Neural cell (in vitro differentiated cells): ENCODE measurements at regions not wholly inside any gene's neighbourhood (a gene's known extent, or its start where the extent isn't known, plus 50 kb on each side); places are given as distances from the start of the nearest gene placed in this dataset.

Experiments used
- H2AFZ ChIP-seq: fragments of 200-600, 300-800 bp; sonication (generic), shearing (Covaris generic); 2 replicates; pipeline ENCODE4 v1.6.0; 2014; ENCODE audit warnings: low read depth, mild to moderate bottlenecking, antibody characterized with exemption, low read length, moderate library complexity
- H3F3A ChIP-seq: fragments of 200-600 bp; shearing (Covaris generic); 2 replicates; pipeline ENCODE4 v1.6.1; 2016; ENCODE audit warnings: mild to moderate bottlenecking, moderate library complexity, mixed read lengths, antibody characterized with exemption, low read length; ENCODE audit not compliant: insufficient read depth, poor library complexity, severe bottlenecking
- H3K27ac ChIP-seq: fragments of 200-600, 300-800 bp; sonication (generic), shearing (Covaris generic); 2 replicates; pipeline ENCODE4 v1.5.1; 2014; ENCODE audit warnings: mild to moderate bottlenecking, low read length, moderate library complexity
- H3K27me3 ChIP-seq: fragments of 300-800, 200-600 bp; sonication (generic), shearing (Covaris generic); 2 replicates; pipeline ENCODE4 v1.6.0; 2014; ENCODE audit warnings: mild to moderate bottlenecking, low read depth, low read length, moderate library complexity; ENCODE audit not compliant: insufficient read depth
- H3K36me3 ChIP-seq: fragments of 300-800, 200-600 bp; sonication (generic), shearing (Covaris generic); 2 replicates; pipeline ENCODE4 v1.5.1; 2014; ENCODE audit warnings: mild to moderate bottlenecking, antibody characterized with exemption, low read length, moderate library complexity; ENCODE audit not compliant: insufficient read depth
- H3K4me2 ChIP-seq: fragments of 300-800, 200-600 bp; sonication (generic), shearing (Covaris generic); 2 replicates; pipeline ENCODE4 v1.6.0; 2014; ENCODE audit warnings: mild to moderate bottlenecking, low read length
- H3K4me3 ChIP-seq: fragments of 300-800, 200-600 bp; sonication (generic), shearing (Covaris generic); 2 replicates; pipeline ENCODE4 v1.5.1; 2014; ENCODE audit warnings: mild to moderate bottlenecking, low read length, moderate library complexity
- H3K79me2 ChIP-seq: fragments of 200-600 bp; shearing (Covaris generic); replicated peaks from 2 replicates; pipeline ENCODE4 v1.6.0; 2014; ENCODE audit warnings: mild to moderate bottlenecking, low read length, moderate library complexity; ENCODE audit not compliant: insufficient read depth
- H3K9ac ChIP-seq: fragments of 300-800, 200-600 bp; sonication (generic), shearing (Covaris generic); 2 replicates; pipeline ENCODE4 v1.6.1; 2016; ENCODE audit warnings: mild to moderate bottlenecking, low read length, mixed read lengths
- H3K9me2 ChIP-seq: fragments of 200-600 bp; shearing (Covaris generic); 2 replicates; pipeline ENCODE4 v1.6.1; 2016; ENCODE audit warnings: mild to moderate bottlenecking, low read length, mixed read lengths; ENCODE audit not compliant: insufficient read depth
- H3K9me3 ChIP-seq: fragments of 200-600, 300-800 bp; sonication (generic), shearing (Covaris generic); 2 replicates; pipeline ENCODE4 v1.6.1; 2016; ENCODE audit warnings: mild to moderate bottlenecking, mixed run types, low read length, moderate library complexity, mixed read lengths
- H4K20me1 ChIP-seq: fragments of 200-600 bp; shearing (Covaris generic); 2 replicates; pipeline ENCODE4 v1.6.1; 2016; ENCODE audit warnings: mild to moderate bottlenecking, mixed run types; ENCODE audit not compliant: insufficient read depth
- EP300 ChIP-seq: fragments of 450-650 bp; conservative IDR thresholded peaks from 2 replicates; pipeline ENCODE4 v1.6.1; 2014; ENCODE audit warnings: antibody characterized with exemption, mild to moderate bottlenecking, moderate library complexity; ENCODE audit not compliant: poor library complexity, severe bottlenecking
- EZH2 ChIP-seq: fragments of 200-600, 300-800 bp; shearing (Covaris generic), sonication (generic); IDR thresholded peaks from 2 replicates; pipeline ENCODE4 v1.6.1; 2014; ENCODE audit warnings: antibody characterized with exemption, low read length, borderline replicate concordance, mild to moderate bottlenecking; ENCODE audit not compliant: insufficient read depth, poor library complexity, severe bottlenecking
- MXI1 ChIP-seq: fragments of 450-650 bp; conservative IDR thresholded peaks from 2 replicates; pipeline ENCODE4 v1.6.1; 2014; ENCODE audit warnings: antibody characterized with exemption, mild to moderate bottlenecking; ENCODE audit not compliant: poor library complexity, severe bottlenecking
- POLR2AphosphoS5 ChIP-seq: IDR thresholded peaks from 2 replicates; pipeline ENCODE4 v1.6.1; 2012
- RAD21 ChIP-seq: fragments of 450-650 bp; conservative IDR thresholded peaks from 2 replicates; pipeline ENCODE4 v1.6.1; 2014; ENCODE audit warnings: antibody characterized with exemption, mild to moderate bottlenecking, moderate library complexity
- SMC3 ChIP-seq: fragments of 450-650 bp; conservative IDR thresholded peaks from 2 replicates; pipeline ENCODE4 v1.6.1; 2014; ENCODE audit warnings: antibody characterized with exemption, mild to moderate bottlenecking, moderate library complexity; ENCODE audit not compliant: poor library complexity
- TAF1 ChIP-seq: IDR thresholded peaks from 2 replicates; pipeline ENCODE4 v1.6.1; 2012; ENCODE audit warnings: low read depth
- TF ChIP-seq, protein P1 (sequence below): fragments of 450-650 bp; IDR thresholded peaks from 2 replicates; pipeline ENCODE4 v1.5.1; 2014; ENCODE audit warnings: antibody characterized with exemption, mild to moderate bottlenecking, moderate library complexity; ENCODE audit not compliant: poor library complexity, severe bottlenecking
- TF ChIP-seq, protein P2 (sequence below): IDR thresholded peaks from 2 replicates; pipeline ENCODE4 v1.6.1; 2012; ENCODE audit warnings: borderline replicate concordance

DNA sequence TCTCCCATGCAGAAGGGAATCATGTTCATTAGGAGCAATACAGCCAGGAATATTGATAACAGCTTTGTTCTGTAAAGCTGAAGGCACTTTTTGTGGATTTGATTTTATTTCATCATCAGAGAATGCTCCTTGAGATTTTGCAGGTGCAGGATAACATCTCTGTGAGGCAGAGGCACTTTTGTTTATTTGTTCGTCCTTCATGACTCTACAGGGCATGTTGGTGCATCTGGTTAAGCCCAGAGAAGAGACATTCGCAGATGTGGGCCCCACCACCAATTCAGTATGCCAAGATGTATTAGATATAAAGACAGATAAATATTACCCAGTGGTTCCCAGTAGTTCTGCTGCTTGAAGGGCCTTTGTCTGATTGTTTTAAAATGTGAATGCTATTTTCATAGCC lies 368.1 kb upstream of the SEMA6D start:
- TF ChIP-seq, protein P1, sequence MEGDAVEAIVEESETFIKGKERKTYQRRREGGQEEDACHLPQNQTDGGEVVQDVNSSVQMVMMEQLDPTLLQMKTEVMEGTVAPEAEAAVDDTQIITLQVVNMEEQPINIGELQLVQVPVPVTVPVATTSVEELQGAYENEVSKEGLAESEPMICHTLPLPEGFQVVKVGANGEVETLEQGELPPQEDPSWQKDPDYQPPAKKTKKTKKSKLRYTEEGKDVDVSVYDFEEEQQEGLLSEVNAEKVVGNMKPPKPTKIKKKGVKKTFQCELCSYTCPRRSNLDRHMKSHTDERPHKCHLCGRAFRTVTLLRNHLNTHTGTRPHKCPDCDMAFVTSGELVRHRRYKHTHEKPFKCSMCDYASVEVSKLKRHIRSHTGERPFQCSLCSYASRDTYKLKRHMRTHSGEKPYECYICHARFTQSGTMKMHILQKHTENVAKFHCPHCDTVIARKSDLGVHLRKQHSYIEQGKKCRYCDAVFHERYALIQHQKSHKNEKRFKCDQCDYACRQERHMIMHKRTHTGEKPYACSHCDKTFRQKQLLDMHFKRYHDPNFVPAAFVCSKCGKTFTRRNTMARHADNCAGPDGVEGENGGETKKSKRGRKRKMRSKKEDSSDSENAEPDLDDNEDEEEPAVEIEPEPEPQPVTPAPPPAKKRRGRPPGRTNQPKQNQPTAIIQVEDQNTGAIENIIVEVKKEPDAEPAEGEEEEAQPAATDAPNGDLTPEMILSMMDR: no peak
- TF ChIP-seq MXI1: no peak
- TF ChIP-seq, protein P2, sequence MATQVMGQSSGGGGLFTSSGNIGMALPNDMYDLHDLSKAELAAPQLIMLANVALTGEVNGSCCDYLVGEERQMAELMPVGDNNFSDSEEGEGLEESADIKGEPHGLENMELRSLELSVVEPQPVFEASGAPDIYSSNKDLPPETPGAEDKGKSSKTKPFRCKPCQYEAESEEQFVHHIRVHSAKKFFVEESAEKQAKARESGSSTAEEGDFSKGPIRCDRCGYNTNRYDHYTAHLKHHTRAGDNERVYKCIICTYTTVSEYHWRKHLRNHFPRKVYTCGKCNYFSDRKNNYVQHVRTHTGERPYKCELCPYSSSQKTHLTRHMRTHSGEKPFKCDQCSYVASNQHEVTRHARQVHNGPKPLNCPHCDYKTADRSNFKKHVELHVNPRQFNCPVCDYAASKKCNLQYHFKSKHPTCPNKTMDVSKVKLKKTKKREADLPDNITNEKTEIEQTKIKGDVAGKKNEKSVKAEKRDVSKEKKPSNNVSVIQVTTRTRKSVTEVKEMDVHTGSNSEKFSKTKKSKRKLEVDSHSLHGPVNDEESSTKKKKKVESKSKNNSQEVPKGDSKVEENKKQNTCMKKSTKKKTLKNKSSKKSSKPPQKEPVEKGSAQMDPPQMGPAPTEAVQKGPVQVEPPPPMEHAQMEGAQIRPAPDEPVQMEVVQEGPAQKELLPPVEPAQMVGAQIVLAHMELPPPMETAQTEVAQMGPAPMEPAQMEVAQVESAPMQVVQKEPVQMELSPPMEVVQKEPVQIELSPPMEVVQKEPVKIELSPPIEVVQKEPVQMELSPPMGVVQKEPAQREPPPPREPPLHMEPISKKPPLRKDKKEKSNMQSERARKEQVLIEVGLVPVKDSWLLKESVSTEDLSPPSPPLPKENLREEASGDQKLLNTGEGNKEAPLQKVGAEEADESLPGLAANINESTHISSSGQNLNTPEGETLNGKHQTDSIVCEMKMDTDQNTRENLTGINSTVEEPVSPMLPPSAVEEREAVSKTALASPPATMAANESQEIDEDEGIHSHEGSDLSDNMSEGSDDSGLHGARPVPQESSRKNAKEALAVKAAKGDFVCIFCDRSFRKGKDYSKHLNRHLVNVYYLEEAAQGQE: no peak
- no peak for TF ChIP-seq POLR2AphosphoS5
- no peak for TF ChIP-seq TAF1
- TF ChIP-seq EP300: no peak
- TF ChIP-seq RAD21: no peak
- TF ChIP-seq SMC3: no peak
- TF ChIP-seq EZH2: no peak
- no peaks in the 10 kb centered on the region for H4K20me1 ChIP-seq
- no peaks in the 10 kb centered on the region for H3K36me3 ChIP-seq

DNA sequence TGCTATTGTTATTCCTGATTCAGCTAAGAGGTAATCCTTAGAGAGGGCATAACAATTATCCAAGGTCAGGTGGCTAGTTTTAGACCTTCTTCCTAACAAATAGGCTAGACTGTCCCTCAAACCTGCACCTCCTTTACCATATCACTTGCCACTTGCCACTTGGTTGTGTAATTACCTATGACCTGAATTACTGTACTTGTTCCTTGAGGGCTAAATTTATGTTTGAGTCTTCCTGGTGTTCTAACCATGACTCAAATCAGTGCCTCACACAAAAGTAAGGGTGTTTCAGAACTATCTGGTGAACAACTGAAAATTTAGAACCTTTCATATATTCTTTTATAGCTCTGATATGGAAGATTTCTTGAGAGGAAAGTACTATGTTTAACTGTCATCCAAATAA lies 365.8 kb upstream of the SEMA6D start:
- TF ChIP-seq, protein P1: no peak
- TF ChIP-seq POLR2AphosphoS5 (no peak), RAD21 (no peak), EP300 (no peak), SMC3 (no peak)
- H3K36me3 ChIP-seq: no peaks in the 10 kb centered on the region
- H2AFZ ChIP-seq: no peak overlapping the region
- no peaks in the 10 kb centered on the region for H3K27me3 ChIP-seq
- no peak overlapping the region for H3K4me3 ChIP-seq
- no peaks in the 10 kb centered on the region for H3K9me2 ChIP-seq
- no peaks in the 10 kb centered on the region for H3K9me3 ChIP-seq
- H3K79me2 ChIP-seq: peaks cover 9% of the 10 kb centered on the region
- peaks cover 6% of the 10 kb centered on the region for H3F3A ChIP-seq
- no peak overlapping the region for H3K9ac ChIP-seq
- H4K20me1 ChIP-seq: no peaks in the 10 kb centered on the region
- no peak overlapping the region for H3K27ac ChIP-seq
- no peak overlapping the region for H3K4me2 ChIP-seq

More for the DNA sequence above, 368.1 kb upstream of the SEMA6D start:
- Histone ChIP-seq H3K27me3 (no peaks in the 10 kb centered on the region), H3K9me2 (no peaks in the 10 kb centered on the region), H3K9me3 (no peaks in the 10 kb centered on the region), H3K9ac (no peak overlapping the region), H3K4me3 (no peak overlapping the region), H3K4me2 (no peak overlapping the region), H3K27ac (no peak overlapping the region), H3F3A (no peaks in the 10 kb centered on the region), H3K79me2 (peaks cover 12% of the 10 kb centered on the region), H2AFZ (no peak overlapping the region)
